Mucosa of stomach (tissue), 1 donor: ENCODE measurements at regions not wholly inside any gene's neighbourhood (a gene's known extent, or its start where the extent isn't known, plus 50 kb on each side); places are given as distances from the start of the nearest gene placed in this dataset.

Experiments
- H3K27me3 ChIP-seq: one replicate; pipeline ENCODE4 v1.7.0; 2013; ENCODE audit warnings: mild to moderate bottlenecking, low read length; ENCODE audit not compliant: control insufficient read depth, insufficient read depth
- H3K36me3 ChIP-seq: one replicate; pipeline ENCODE4 v1.7.0; 2013; ENCODE audit warnings: low read length; ENCODE audit not compliant: control insufficient read depth, insufficient read depth
- H3K4me1 ChIP-seq: one replicate; pipeline ENCODE4 v1.7.0; 2013; ENCODE audit warnings: mild to moderate bottlenecking, low read length; ENCODE audit not compliant: control insufficient read depth, insufficient read depth
- H3K4me3 ChIP-seq: one replicate; pipeline ENCODE4 v1.7.0; 2013; ENCODE audit warnings: low read length
- H3K9ac ChIP-seq: one replicate; pipeline ENCODE4 v1.7.0; 2013; ENCODE audit warnings: mild to moderate bottlenecking, low read length, moderate library complexity
- H3K9me3 ChIP-seq: one replicate; pipeline ENCODE4 v1.7.0; 2013; ENCODE audit warnings: mild to moderate bottlenecking, low read length, moderate library complexity; ENCODE audit not compliant: control insufficient read depth
- donor health status: Pancreatic carcinoma.

DNA sequence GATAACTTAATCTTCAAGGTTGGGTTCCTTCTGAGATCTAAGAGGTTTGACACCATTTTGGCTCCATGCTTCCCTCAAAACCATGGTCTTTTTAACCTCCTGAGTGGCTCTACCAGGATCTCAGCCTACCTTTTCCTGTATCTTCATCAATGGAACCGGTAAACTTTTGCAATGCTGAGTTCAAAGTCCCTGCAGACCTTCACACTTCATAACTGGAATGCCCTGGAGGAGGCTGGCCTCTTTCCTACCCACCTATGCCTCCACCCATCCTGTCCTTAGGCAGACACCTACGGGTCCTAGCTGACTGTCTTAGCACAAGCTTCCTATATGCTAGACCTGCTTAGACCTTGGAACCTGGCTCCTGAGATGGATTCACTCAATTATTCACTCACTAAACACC, 89.5 kb upstream of the EEA1 start:
- Histone ChIP-seq H3K4me3 (no peak overlapping the region), H3K27me3 (no peaks in the 10 kb centered on the region), H3K9ac (no peak overlapping the region), H3K4me1 (peaks cover 36% of the 10 kb centered on the region), H3K9me3 (no peaks in the 10 kb centered on the region), H3K36me3 (no peaks in the 10 kb centered on the region)

GRCh38 chr12:93019212-93019927, 90.3 kb upstream of the EEA1 start:
- H3K27me3 ChIP-seq = no peaks in the 10 kb centered on the region
- no peaks in the 10 kb centered on the region for H3K36me3 ChIP-seq
- H3K9me3 ChIP-seq = no peaks in the 10 kb centered on the region
- H3K4me3 ChIP-seq = no peak overlapping the region
- no peak overlapping the region for H3K9ac ChIP-seq
- H3K4me1 ChIP-seq = peaks cover 36% of the 10 kb centered on the region

GRCh38 chr12:93019975-93020630, 91.0 kb upstream of the EEA1 start:
- Histone ChIP-seq H3K4me1 (peaks cover 31% of the 10 kb centered on the region), H3K4me3 (no peak overlapping the region), H3K9ac (no peak overlapping the region), H3K36me3 (no peaks in the 10 kb centered on the region), H3K9me3 (no peaks in the 10 kb centered on the region), H3K27me3 (no peaks in the 10 kb centered on the region)

GRCh38 chr12:93020631-93021597, 91.8 kb upstream of the EEA1 start:
- Histone ChIP-seq H3K9ac (no peak overlapping the region), H3K36me3 (no peaks in the 10 kb centered on the region), H3K9me3 (no peaks in the 10 kb centered on the region), H3K4me1 (peaks cover 25% of the 10 kb centered on the region), H3K27me3 (no peaks in the 10 kb centered on the region), H3K4me3 (no peak overlapping the region)

GRCh38 chr12:93022603-93023340, 93.7 kb upstream of the EEA1 start:
- Histone ChIP-seq H3K27me3 (no peaks in the 10 kb centered on the region), H3K9me3 (no peaks in the 10 kb centered on the region), H3K4me1 (peaks cover 24% of the 10 kb centered on the region), H3K36me3 (no peaks in the 10 kb centered on the region), H3K9ac (no peak overlapping the region), H3K4me3 (no peak overlapping the region)

GRCh38 chr12:93025145-93026103, 96.3 kb upstream of the EEA1 start:
- Histone ChIP-seq H3K9ac (no peak overlapping the region), H3K27me3 (no peaks in the 10 kb centered on the region), H3K4me3 (no peak overlapping the region), H3K4me1 (peaks cover 20% of the 10 kb centered on the region), H3K9me3 (no peaks in the 10 kb centered on the region), H3K36me3 (no peaks in the 10 kb centered on the region)

- Histone ChIP-seq H3K4me3 (no peak overlapping the region), H3K36me3 (no peaks in the 10 kb centered on the region), H3K9ac (no peak overlapping the region), H3K27me3 (no peaks in the 10 kb centered on the region), H3K9me3 (no peaks in the 10 kb centered on the region), H3K4me1 (peaks cover 9% of the 10 kb centered on the region)
Observed at GRCh38 chr12:93027041-93027440, 97.9 kb upstream of the EEA1 start.

- Histone ChIP-seq H3K9ac (no peak overlapping the region), H3K4me1 (peaks cover 9% of the 10 kb centered on the region), H3K4me3 (no peak overlapping the region), H3K9me3 (no peaks in the 10 kb centered on the region), H3K27me3 (no peaks in the 10 kb centered on the region), H3K36me3 (no peaks in the 10 kb centered on the region)
Observed at GRCh38 chr12:93029091-93029490, 100.0 kb upstream of the EEA1 start.

DNA sequence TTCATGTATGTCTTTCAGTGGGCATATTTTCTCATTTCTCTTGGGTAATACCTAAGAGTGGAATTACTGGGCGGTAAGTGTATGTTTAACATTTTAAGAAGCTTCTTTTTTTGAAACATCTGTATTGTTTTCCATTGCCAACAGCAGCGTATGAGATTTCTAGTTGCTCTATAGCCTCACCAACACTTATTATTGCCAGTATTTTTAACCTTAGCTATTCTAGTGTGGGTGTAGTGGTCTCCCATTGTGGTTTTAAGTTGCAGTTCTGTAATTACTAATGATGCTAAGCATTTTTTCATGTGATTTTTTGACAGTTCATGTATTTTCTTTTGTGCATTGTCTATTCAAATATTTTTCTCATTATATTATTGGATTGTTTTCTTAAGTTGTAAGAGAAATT, 101.9 kb upstream of the EEA1 start:
- H3K9me3 ChIP-seq = no peaks in the 10 kb centered on the region
- H3K9ac ChIP-seq = no peak overlapping the region
- no peaks in the 10 kb centered on the region for H3K36me3 ChIP-seq
- peaks cover 9% of the 10 kb centered on the region for H3K4me1 ChIP-seq
- no peak overlapping the region for H3K4me3 ChIP-seq
- H3K27me3 ChIP-seq = no peaks in the 10 kb centered on the region

DNA sequence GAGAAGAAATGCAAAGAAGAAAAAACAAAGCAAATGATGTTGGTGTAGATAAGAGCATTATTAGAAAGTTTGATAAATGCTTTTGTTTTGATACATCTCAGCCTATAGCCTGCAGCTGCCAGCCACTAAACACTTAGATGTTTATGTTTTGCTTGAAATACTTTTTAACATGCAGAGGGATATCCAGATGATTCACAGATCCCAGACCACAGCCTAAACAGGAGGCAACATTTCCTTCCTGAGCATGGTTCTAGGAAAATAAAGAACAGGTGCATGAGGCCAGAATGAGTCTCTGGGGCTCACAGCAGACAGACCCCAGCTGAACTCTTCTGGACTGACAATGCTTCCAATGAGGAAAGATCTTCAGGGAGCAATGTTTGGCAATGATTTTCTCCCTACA, 103.7 kb upstream of the EEA1 start:
- no peak overlapping the region for H3K4me3 ChIP-seq

DNA sequence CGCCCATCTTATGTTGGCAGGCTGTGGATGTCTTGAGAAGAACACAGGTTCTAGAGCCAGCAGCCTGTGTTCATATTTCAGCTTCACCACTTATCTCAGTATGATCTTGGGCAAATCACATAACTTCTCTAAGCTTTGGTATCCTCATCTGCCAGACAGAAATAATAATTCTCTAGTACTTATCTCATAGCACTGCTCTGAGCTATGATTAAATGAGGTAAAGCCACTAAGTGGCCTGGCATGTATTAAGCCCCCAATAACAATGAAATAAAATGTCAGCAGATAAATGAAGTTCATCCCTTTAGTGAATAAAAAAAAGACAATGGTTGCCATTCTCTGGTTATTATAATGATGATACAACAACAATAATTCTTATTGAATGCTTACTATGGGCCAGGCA, 104.9 kb upstream of the EEA1 start:
- peaks cover 4% of the 10 kb centered on the region for H3K9me3 ChIP-seq

More for the DNA sequence above, 103.7 kb upstream of the EEA1 start:
- Histone ChIP-seq H3K27me3 (no peaks in the 10 kb centered on the region), H3K4me1 (peaks cover 9% of the 10 kb centered on the region), H3K9me3 (peaks cover 4% of the 10 kb centered on the region), H3K36me3 (no peaks in the 10 kb centered on the region), H3K9ac (no peak overlapping the region)

More for the DNA sequence above, 104.9 kb upstream of the EEA1 start:
- H3K27me3 ChIP-seq = no peaks in the 10 kb centered on the region
- H3K9ac ChIP-seq = no peak overlapping the region
- H3K4me1 ChIP-seq = peaks cover 7% of the 10 kb centered on the region
- no peak overlapping the region for H3K4me3 ChIP-seq
- no peaks in the 10 kb centered on the region for H3K36me3 ChIP-seq
